B cell (primary cell): ENCODE measurements at regions not wholly inside any gene's neighbourhood (a gene's known extent, or its start where the extent isn't known, plus 50 kb on each side); places are given as distances from the start of the nearest gene placed in this dataset.
A peak's percentile ranks its signal among the peaks of the same experiment; 100 is the strongest.
"Not testable (repeated sequence)": the region's sequence is repeated elsewhere in the genome, so short reads cannot be mapped to it uniquely, and the experiment has no call there.

ENCODE experiments used
- ATAC-seq: fragments of 200-7000 bp; cut with Tn5 transposase; one replicate; pipeline ENCODE4 v1.10.0; 2021; ENCODE audit warnings: low read depth, mild to moderate bottlenecking, moderate number of reproducible peaks, moderate library complexity
- CTCF ChIA-PET: fragments of 350-600 bp; sonication (Branson Sonifier 250); formaldehyde crosslinking; loops from one replicate; lab custom pipeline; 2021; ENCODE audit warnings: antibody characterized with exemption, inconsistent platforms; lab: Charles Lee
- POLR2A ChIA-PET: fragments of 350-600 bp; sonication (Branson Sonifier 250); formaldehyde crosslinking; loops from one replicate; lab custom pipeline; 2021; ENCODE audit warnings: antibody characterized with exemption; lab: Charles Lee
- DNase-seq: peaks from one replicate; pipeline ENCODE4 v3.0.0; 2013
- H2AFZ ChIP-seq: 2 replicates; pipeline ENCODE4 v1.6.1; 2012; ENCODE audit warnings: mild to moderate bottlenecking, low read depth, low read length; ENCODE audit not compliant: insufficient read depth, poor library complexity, severe bottlenecking
- H3K27ac ChIP-seq, 2 donors: 1 replicate in 1 of 2; 2 replicates in 1 of 2; pipeline ENCODE4 v1.5.1; 2012 to 2013; ENCODE audit warnings: low read length in 2 of 2, mild to moderate bottlenecking in 2 of 2, moderate library complexity in 1 of 2
- H3K27me3 ChIP-seq, 4 experiments: fragments of 200-600 bp in 1 of 4; sonication (generic) in 1 of 4; replicated peaks in 1 of 4; 1 replicate in 2 of 4; 2 replicates in 2 of 4; pipeline versions ENCODE4 v1.6.1 to v1.7.0; 2013 to 2016; ENCODE audit warnings: low read length in 3 of 4, mild to moderate bottlenecking in 2 of 4, mixed read lengths in 1 of 4, moderate library complexity in 1 of 4; ENCODE audit not compliant: insufficient read depth in 4 of 4, control insufficient read depth in 3 of 4; ENCODE audit errors: control extremely low read depth in 1 of 4
- H3K36me3 ChIP-seq, 2 experiments: replicated peaks in 1 of 2; 1 replicate in 1 of 2; 2 replicates in 1 of 2; pipeline versions ENCODE4 v1.6.1 to v1.7.1; 2013; ENCODE audit warnings: low read length in 1 of 2; ENCODE audit not compliant: insufficient read depth in 2 of 2, control insufficient read depth in 1 of 2; ENCODE audit errors: control extremely low read depth in 1 of 2, extremely low read depth in 1 of 2
- H3K4me1 ChIP-seq, 2 donors: fragments of 200-600 bp in 1 of 2; sonication (generic) in 1 of 2; 1 replicate in 1 of 2; 2 replicates in 1 of 2; pipeline versions ENCODE4 v1.5.1 to v1.6.1; 2013 to 2017; ENCODE audit warnings: low read length in 2 of 2; ENCODE audit not compliant: control insufficient read depth in 2 of 2, insufficient read depth in 2 of 2
- H3K4me2 ChIP-seq: replicated peaks from 2 replicates; pipeline ENCODE3; 2012; ENCODE audit warnings: mild to moderate bottlenecking, low read depth, low read length; ENCODE audit not compliant: poor library complexity, severe bottlenecking
- H3K4me3 ChIP-seq, 5 experiments: fragments of 200-600 bp in 1 of 5; sonication (generic) in 1 of 5; 1 replicate in 3 of 5; 2 replicates in 2 of 5; pipeline versions ENCODE4 v1.5.1 to v1.7.0; 2011 to 2016; ENCODE audit warnings: low read length in 4 of 5, mild to moderate bottlenecking in 4 of 5, low read depth in 2 of 5, control low read depth in 1 of 5, moderate library complexity in 1 of 5; ENCODE audit not compliant: insufficient read depth in 1 of 5; ENCODE audit errors: control extremely low read depth in 1 of 5, extremely low read depth in 1 of 5
- H3K79me2 ChIP-seq: fragments of 200-600 bp; sonication (generic); one replicate; pipeline ENCODE4 v1.6.0; 2016; ENCODE audit warnings: low read length; ENCODE audit not compliant: control insufficient read depth, insufficient read depth
- H3K9ac ChIP-seq: fragments of 200-600 bp; sonication (generic); 2 replicates; pipeline ENCODE4 v1.6.1; 2017; ENCODE audit warnings: mild to moderate bottlenecking, low read length, moderate library complexity
- H3K9me3 ChIP-seq, 3 donors: one replicate each; pipeline versions ENCODE4 v1.6.1 to v1.7.1; 2013; ENCODE audit warnings: low read length in 2 of 3; ENCODE audit not compliant: control insufficient read depth in 2 of 3, insufficient read depth in 1 of 3; ENCODE audit errors: control extremely low read depth in 1 of 3
- H4K20me1 ChIP-seq: 2 replicates; pipeline ENCODE4 v1.6.0; 2012; ENCODE audit warnings: mild to moderate bottlenecking, low read length; ENCODE audit not compliant: insufficient read depth, control insufficient read depth, poor library complexity, severe bottlenecking
- H3K27ac Mint-ChIP-seq: one replicate; pipeline ENCODE4 v1.8.0; 2021; ENCODE audit warnings: mixed read lengths
- H3K27me3 Mint-ChIP-seq: one replicate; pipeline ENCODE4 v1.8.0; 2021; ENCODE audit warnings: mixed read lengths
- H3K4me1 Mint-ChIP-seq: one replicate; pipeline ENCODE4 v1.8.0; 2021; ENCODE audit warnings: mixed read lengths
- H3K4me3 Mint-ChIP-seq: one replicate; pipeline ENCODE4 v1.8.0; 2021; ENCODE audit warnings: mixed read lengths
- H3K9me3 Mint-ChIP-seq: one replicate; pipeline ENCODE4 v1.8.0; 2022; ENCODE audit warnings: mixed read lengths; ENCODE audit not compliant: insufficient read depth
- WGBS: methylation state at CpG from one replicate; pipeline ENCODE4 v1.1.5; 2013; ENCODE audit warnings: missing lambda C conversion rate; ENCODE audit not compliant: insufficient coverage; 5-methylcytosine and 5-hydroxymethylcytosine counted together
- intact Hi-C: fragments of 100-400 bp; cut with micrococcal nuclease; formaldehyde crosslinking; loops from one replicate; pipeline ENCODE4 v1.10.0; 2022

DNA sequence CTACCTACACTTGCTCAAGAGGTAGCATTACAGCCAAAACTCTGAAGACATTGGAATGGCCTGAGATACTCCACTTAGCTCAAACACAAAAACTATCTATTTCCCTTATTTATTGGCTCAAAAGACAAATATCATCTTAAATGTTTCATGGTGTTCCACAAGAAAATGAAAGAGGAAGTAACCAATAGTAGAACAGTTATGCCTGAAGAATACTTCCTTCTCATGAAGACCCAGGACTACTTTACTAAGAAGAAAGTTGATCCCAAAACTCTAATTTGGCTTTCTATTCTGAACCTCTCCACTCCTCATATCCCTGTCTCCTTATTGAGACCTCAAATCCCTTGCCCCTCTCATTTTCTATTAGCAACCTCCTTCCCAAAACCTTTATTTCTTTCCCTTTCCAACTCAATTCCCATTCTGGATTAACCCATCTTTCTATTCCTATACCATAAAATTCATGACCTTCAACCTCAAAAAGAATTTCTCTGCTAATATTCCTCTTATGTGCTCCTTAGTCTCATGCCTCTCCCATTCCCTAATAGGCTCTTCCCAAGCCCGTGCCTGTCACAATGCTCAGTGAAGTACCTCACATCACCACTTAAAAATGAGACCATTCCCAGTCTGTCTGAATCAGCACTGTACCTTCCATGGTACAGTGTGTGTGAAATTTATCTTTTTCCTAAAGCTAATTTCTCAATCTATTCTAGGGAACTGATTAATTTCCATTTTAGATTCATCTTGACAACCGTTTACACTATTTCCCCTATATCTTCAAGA is 302.2 kb downstream of the ZNF37A start:
- H2AFZ ChIP-seq, H3K4me1 ChIP-seq, ATAC-seq, H3K4me3 ChIP-seq, POLR2A ChIA-PET, H3K27ac ChIP-seq, H3K27me3 Mint-ChIP-seq, H3K79me2 ChIP-seq, H4K20me1 ChIP-seq, H3K9me3 ChIP-seq, H3K4me3 Mint-ChIP-seq, H3K9ac ChIP-seq, CTCF ChIA-PET, H3K27me3 ChIP-seq, H3K36me3 ChIP-seq, H3K9me3 Mint-ChIP-seq, H3K4me2 ChIP-seq, H3K4me1 Mint-ChIP-seq, H3K27ac Mint-ChIP-seq, intact Hi-C loops: not testable (repeated sequence)
- WGBS: no CpG with 5 or more reads among the region's 2 CpGs
- DNase-seq: peak; percentile 6

- H3K4me3 ChIP-seq, H3K9me3 Mint-ChIP-seq, H3K9ac ChIP-seq, H3K27ac ChIP-seq, CTCF ChIA-PET, H4K20me1 ChIP-seq, ATAC-seq, H3K9me3 ChIP-seq, H2AFZ ChIP-seq, H3K36me3 ChIP-seq, H3K27me3 ChIP-seq, H3K4me1 Mint-ChIP-seq, POLR2A ChIA-PET, H3K79me2 ChIP-seq, intact Hi-C loops, H3K4me2 ChIP-seq, H3K27me3 Mint-ChIP-seq: not testable (repeated sequence)
- peak; percentile 2 for DNase-seq
- H3K4me1 ChIP-seq: peaks cover 0 to 15% of the 10 kb centered on the region in 2 donors
- H3K27ac Mint-ChIP-seq: peak overlapping the region; percentile 37
- peak overlapping the region; percentile 89 for H3K4me3 Mint-ChIP-seq
- WGBS: 93% methylated on average over 3 of the region's 13 CpGs
These were observed 307.4 kb downstream of the ZNF37A start for GRCh38 chr10:38401565-38401964.

DNA sequence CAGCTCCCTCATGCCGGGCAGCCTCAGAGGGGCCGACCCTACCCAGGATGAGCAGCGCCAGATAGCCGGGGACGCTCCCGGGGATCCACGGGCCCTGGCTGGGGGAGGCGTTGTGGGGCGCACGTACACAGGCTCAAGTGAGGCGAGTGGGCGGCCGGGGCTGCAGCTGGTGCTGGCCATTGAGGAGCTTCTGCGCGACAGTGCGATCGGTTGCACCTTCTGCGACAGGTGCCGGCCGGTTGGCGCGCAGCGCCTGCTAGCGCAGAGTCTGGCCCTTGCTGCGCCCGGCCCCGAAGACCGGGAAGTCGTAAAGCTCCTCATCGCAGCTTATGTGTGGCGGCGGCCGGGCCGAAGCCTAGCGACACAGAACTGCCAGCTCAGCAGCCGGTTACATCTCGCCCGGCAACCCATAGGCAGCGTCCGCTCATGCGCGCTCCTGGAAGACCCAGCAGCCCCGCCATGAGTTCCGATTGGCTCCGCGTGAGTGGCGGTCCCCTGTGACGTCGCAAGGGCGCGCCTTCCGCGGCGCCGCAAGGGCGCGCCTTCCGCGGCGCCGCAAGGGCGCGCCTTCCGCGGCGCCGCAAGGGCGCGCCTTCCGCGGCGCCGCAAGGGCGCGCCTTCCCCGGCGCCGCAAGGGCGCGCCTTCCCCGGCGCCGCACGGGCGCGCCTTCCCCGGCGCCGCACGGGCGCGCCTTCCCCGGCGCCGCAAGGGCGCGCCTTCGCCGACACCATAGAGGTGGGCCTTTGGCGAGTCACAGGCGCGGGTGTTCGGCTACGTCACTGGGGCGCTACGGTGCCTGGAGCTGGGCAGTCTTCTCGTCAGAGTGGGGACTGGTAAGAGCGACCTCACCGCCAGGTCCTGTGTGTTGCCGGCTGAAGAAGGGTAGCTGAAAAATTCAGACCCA is 308.6 kb downstream of the ZNF37A start:
- ATAC-seq: peak; percentile 95
- CTCF ChIA-PET: interaction anchor here (0.5 kb wide), 1 partner anchor 393 kb away, joined by 3 read pairs; no protein-coding TSS in a partner anchor

More for the DNA sequence above, 308.6 kb downstream of the ZNF37A start:
- H3K4me1 Mint-ChIP-seq, H3K9me3 Mint-ChIP-seq, POLR2A ChIA-PET, H3K27me3 ChIP-seq, H3K36me3 ChIP-seq, H3K79me2 ChIP-seq, H4K20me1 ChIP-seq, H3K27me3 Mint-ChIP-seq, H3K9me3 ChIP-seq: not testable (repeated sequence)
- under 1% methylated on average over 78 of the region's 110 CpGs for WGBS
- peak overlapping the region; percentile 90 for H2AFZ ChIP-seq
- peaks cover 0 to 15% of the 10 kb centered on the region in 2 donors for H3K4me1 ChIP-seq
- H3K4me3 ChIP-seq: peak overlapping the region in 4 of 5 experiments; percentile 70 to 84 (median 72)
- Mint-ChIP-seq H3K27ac (peak overlapping the region; percentile 98), H3K4me3 (peak overlapping the region; percentile 94)
- H3K9ac ChIP-seq: peak overlapping the region; percentile 81
- peak; percentile 96 for DNase-seq
- intact Hi-C loops: loop anchor here (1.0 to 2.0 kb wide), 4 partner anchors 46 to 545 kb away; partner anchors contain the start of genes ZNF248, ZNF25 and ZNF37A
- H3K27ac ChIP-seq: peak overlapping the region; percentile 96
- H3K4me2 ChIP-seq: peak overlapping the region; percentile 76
